ENCODE measurements at regions not wholly inside any gene's neighbourhood (a gene's known extent, or its start where the extent isn't known, plus 50 kb on each side); places are given as distances from the start of the nearest gene placed in this dataset.

DNA sequence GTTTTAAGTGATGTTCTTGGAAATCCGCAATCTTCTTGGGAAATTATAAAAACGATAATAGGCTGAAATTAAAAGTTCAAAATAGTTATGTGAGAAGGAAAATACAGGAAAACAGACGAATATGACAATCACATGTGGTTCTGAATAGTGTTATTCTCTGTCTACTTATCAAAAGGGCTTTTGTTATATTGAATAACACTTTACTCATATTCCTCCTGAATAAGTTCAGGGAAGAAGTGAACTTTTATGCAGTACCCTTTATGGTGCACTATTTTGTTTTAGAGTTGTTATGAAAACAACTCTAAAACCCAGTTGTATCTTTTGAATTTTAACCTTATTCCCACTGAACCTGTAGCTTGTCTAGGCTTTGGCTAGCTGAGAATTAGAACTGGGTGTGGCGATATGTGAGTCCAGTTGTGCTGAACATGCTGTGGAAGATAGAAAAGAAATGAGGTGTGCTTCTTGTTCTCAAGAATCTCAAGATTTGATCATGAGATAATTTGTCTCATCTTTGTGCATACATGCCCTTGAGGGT is 384.4 kb downstream of the LMO7 start:
- no peak for TF ChIP-seq POLR2A (IDR thresholded peaks at IDR 0.05)
- TF ChIP-seq, protein P1, sequence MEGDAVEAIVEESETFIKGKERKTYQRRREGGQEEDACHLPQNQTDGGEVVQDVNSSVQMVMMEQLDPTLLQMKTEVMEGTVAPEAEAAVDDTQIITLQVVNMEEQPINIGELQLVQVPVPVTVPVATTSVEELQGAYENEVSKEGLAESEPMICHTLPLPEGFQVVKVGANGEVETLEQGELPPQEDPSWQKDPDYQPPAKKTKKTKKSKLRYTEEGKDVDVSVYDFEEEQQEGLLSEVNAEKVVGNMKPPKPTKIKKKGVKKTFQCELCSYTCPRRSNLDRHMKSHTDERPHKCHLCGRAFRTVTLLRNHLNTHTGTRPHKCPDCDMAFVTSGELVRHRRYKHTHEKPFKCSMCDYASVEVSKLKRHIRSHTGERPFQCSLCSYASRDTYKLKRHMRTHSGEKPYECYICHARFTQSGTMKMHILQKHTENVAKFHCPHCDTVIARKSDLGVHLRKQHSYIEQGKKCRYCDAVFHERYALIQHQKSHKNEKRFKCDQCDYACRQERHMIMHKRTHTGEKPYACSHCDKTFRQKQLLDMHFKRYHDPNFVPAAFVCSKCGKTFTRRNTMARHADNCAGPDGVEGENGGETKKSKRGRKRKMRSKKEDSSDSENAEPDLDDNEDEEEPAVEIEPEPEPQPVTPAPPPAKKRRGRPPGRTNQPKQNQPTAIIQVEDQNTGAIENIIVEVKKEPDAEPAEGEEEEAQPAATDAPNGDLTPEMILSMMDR (IDR thresholded peaks at IDR 0.05) = no peak

Data from testis (tissue), 2 donors.